ENCODE measurements at regions not wholly inside any gene's neighbourhood (a gene's known extent, or its start where the extent isn't known, plus 50 kb on each side); places are given as distances from the start of the nearest gene placed in this dataset.

- no peak for TF ChIP-seq CTCF (conservative IDR thresholded peaks at IDR 0.05)
- H3K27ac ChIP-seq: no peak overlapping the region
Measured at GRCh38 chr12:24424889-24425600, 475.6 kb upstream of the SOX5 start.

- H3K27ac ChIP-seq: no peak overlapping the region
- TF ChIP-seq CTCF (conservative IDR thresholded peaks at IDR 0.05): no peak
Measured at GRCh38 chr12:24424376-24424775, 474.9 kb upstream of the SOX5 start.

GRCh38 chr12:24423611-24424010 lies 474.1 kb upstream of the SOX5 start:
- H3K27ac ChIP-seq: no peak overlapping the region
- TF ChIP-seq CTCF (conservative IDR thresholded peaks at IDR 0.05): no peak

- no peak overlapping the region for H3K27ac ChIP-seq
- TF ChIP-seq CTCF (conservative IDR thresholded peaks at IDR 0.05): no peak
Measured at GRCh38 chr12:24421759-24422158, 472.3 kb upstream of the SOX5 start.

- TF ChIP-seq CTCF (conservative IDR thresholded peaks at IDR 0.05): no peak
- no peak overlapping the region for H3K27ac ChIP-seq
Measured at GRCh38 chr12:24418157-24418556, 468.7 kb upstream of the SOX5 start.

- no peak overlapping the region for H3K27ac ChIP-seq
- no peak for TF ChIP-seq CTCF (conservative IDR thresholded peaks at IDR 0.05)
Measured at GRCh38 chr12:24416423-24417109, 467.1 kb upstream of the SOX5 start.

GRCh38 chr12:24415934-24416333 lies 466.5 kb upstream of the SOX5 start:
- H3K27ac ChIP-seq: no peak overlapping the region
- no peak for TF ChIP-seq CTCF (conservative IDR thresholded peaks at IDR 0.05)

Data from VCaP (cell line).